SH-SY5Y (cell line): ENCODE measurements at regions not wholly inside any gene's neighbourhood (a gene's known extent, or its start where the extent isn't known, plus 50 kb on each side); places are given as distances from the start of the nearest gene placed in this dataset.

Source experiments
- GATA2 ChIP-seq: IDR thresholded peaks from 2 replicates; pipeline ENCODE4 v1.6.1; 2011; ENCODE audit warnings: mild to moderate bottlenecking, low read depth, low read length
- GATA3 ChIP-seq: IDR thresholded peaks from 2 replicates; pipeline ENCODE4 v1.6.1; 2011; ENCODE audit warnings: low read depth, mild to moderate bottlenecking, low read length, moderate library complexity

- TF ChIP-seq GATA2, result no peak
- no peak for TF ChIP-seq GATA3
Observed at GRCh38 chr10:124179308-124180043, 86.1 kb upstream of the CHST15 start.
